Right atrium auricular region (tissue), 2 donors: ENCODE measurements at regions not wholly inside any gene's neighbourhood (a gene's known extent, or its start where the extent isn't known, plus 50 kb on each side); places are given as distances from the start of the nearest gene placed in this dataset.

Experiments
- DNase-seq: peaks from one replicate; pipeline ENCODE4 v3.0.0-alpha.2; 2019; ENCODE audit warnings: low spot score
- H3K27ac ChIP-seq, 2 donors: fragments of 200-600 bp; sonication (generic); 1 replicate in 1 of 2; 2 replicates in 1 of 2; pipeline ENCODE4 v1.5.1; 2016 to 2019
- H3K27me3 ChIP-seq, 2 donors: fragments of 200-600 bp; sonication (generic); one replicate each; pipeline versions ENCODE4 v1.5.1 to v1.6.0; 2017 to 2019
- H3K36me3 ChIP-seq: fragments of 200-600 bp; sonication (generic); one replicate; pipeline ENCODE4 v1.5.1; 2016
- H3K4me1 ChIP-seq, 2 donors: fragments of 200-600 bp; sonication (generic); one replicate each; pipeline versions ENCODE4 v1.5.1 to v1.6.0; 2017 to 2019
- H3K4me3 ChIP-seq, 2 donors: fragments of 200-600 bp; sonication (generic); 1 replicate in 1 of 2; 2 replicates in 1 of 2; pipeline ENCODE4 v1.5.1; 2017 to 2019; ENCODE audit warnings: mild to moderate bottlenecking in 1 of 2, moderate library complexity in 1 of 2
- H3K9me3 ChIP-seq, 2 donors: fragments of 200-600 bp; sonication (generic); one replicate each; pipeline ENCODE4 v1.5.1; 2019
- CTCF ChIP-seq, 2 donors: fragments of 200-600 bp; sonication (generic); IDR thresholded peaks; one replicate each; pipeline ENCODE4 v1.5.1; 2019; ENCODE audit warnings: antibody characterized with exemption in 2 of 2

GRCh38 chr12:130031041-130031440 is 127.2 kb upstream of the TMEM132D start:
- DNase-seq: no peak
- no peaks in the 10 kb centered on the region for H3K36me3 ChIP-seq
- H3K4me3 ChIP-seq: no peak overlapping the region
- no peak for TF ChIP-seq CTCF (IDR thresholded peaks at IDR 0.05)
- H3K27ac ChIP-seq: no peak overlapping the region
- H3K4me1 ChIP-seq: no peaks in the 10 kb centered on the region
- no peaks in the 10 kb centered on the region for H3K27me3 ChIP-seq
- no peaks in the 10 kb centered on the region for H3K9me3 ChIP-seq

GRCh38 chr12:130031571-130032189 is 127.9 kb upstream of the TMEM132D start:
- H3K27me3 ChIP-seq: no peaks in the 10 kb centered on the region
- DNase-seq: peak; percentile 68
- H3K36me3 ChIP-seq: no peaks in the 10 kb centered on the region

GRCh38 chr12:130041983-130042812 is 120.1 kb upstream of the FZD10 start:
- DNase-seq: no peak

More at GRCh38 chr12:130031571-130032189, 127.9 kb upstream of the TMEM132D start:
- H3K4me3 ChIP-seq: no peak overlapping the region
- no peaks in the 10 kb centered on the region for H3K9me3 ChIP-seq
- H3K4me1 ChIP-seq: no peaks in the 10 kb centered on the region
- H3K27ac ChIP-seq: no peak overlapping the region
- TF ChIP-seq CTCF (IDR thresholded peaks at IDR 0.05): peak; percentile 35 to 80

GRCh38 chr12:130043685-130044406 is 118.4 kb upstream of the FZD10 start:
- H3K4me1 ChIP-seq: no peaks in the 10 kb centered on the region
- no peak overlapping the region for H3K4me3 ChIP-seq
- H3K27me3 ChIP-seq: peaks cover 6 to 20% of the 10 kb centered on the region in 2 donors
- TF ChIP-seq CTCF (IDR thresholded peaks at IDR 0.05): no peak
- H3K27ac ChIP-seq: no peak overlapping the region
- no peak for DNase-seq
- no peaks in the 10 kb centered on the region for H3K36me3 ChIP-seq
- no peaks in the 10 kb centered on the region for H3K9me3 ChIP-seq

More at GRCh38 chr12:130041983-130042812, 120.1 kb upstream of the FZD10 start:
- TF ChIP-seq CTCF (IDR thresholded peaks at IDR 0.05): peak; percentile 64 to 84
- no peak overlapping the region for H3K27ac ChIP-seq
- no peaks in the 10 kb centered on the region for H3K36me3 ChIP-seq
- H3K27me3 ChIP-seq: peaks cover 6 to 20% of the 10 kb centered on the region in 2 donors
- no peak overlapping the region for H3K4me3 ChIP-seq
- no peaks in the 10 kb centered on the region for H3K4me1 ChIP-seq
- H3K9me3 ChIP-seq: no peaks in the 10 kb centered on the region

GRCh38 chr12:130044991-130045621 is 117.2 kb upstream of the FZD10 start:
- H3K27me3 ChIP-seq: peaks cover 6 to 20% of the 10 kb centered on the region in 2 donors
- H3K9me3 ChIP-seq: no peaks in the 10 kb centered on the region
- no peaks in the 10 kb centered on the region for H3K36me3 ChIP-seq
- no peak overlapping the region for H3K27ac ChIP-seq
- no peak for DNase-seq
- TF ChIP-seq CTCF (IDR thresholded peaks at IDR 0.05): no peak
- H3K4me3 ChIP-seq: no peak overlapping the region
- H3K4me1 ChIP-seq: no peaks in the 10 kb centered on the region
